Panc1 (cell line): ENCODE measurements at regions not wholly inside any gene's neighbourhood (a gene's known extent, or its start where the extent isn't known, plus 50 kb on each side); places are given as distances from the start of the nearest gene placed in this dataset.

Experiments used
- ATAC-seq: fragments of 200-7000 bp; cut with Tn5 transposase; 2 replicates; pipeline ENCODE4 v1.9.1; 2020; ENCODE audit warnings: mild to moderate bottlenecking, moderate library complexity
- BruUV-seq: library from RNA; stranded (reverse); fragments of 400-500 nt; replicated peaks from 2 replicates; lab custom pipeline; 2021; lab: Mats Ljungman, UMichigan
- CTCF ChIA-PET: fragments of 300-600 bp; sonication (Branson Sonifier 250); formaldehyde crosslinking; loops from one replicate; lab custom pipeline; 2022; ENCODE audit warnings: antibody characterized with exemption; lab: Charles Lee
- POLR2A ChIA-PET: fragments of 300-600 bp; sonication (Branson Sonifier 250); formaldehyde crosslinking; loops from one replicate; lab custom pipeline; 2022; ENCODE audit warnings: antibody characterized with exemption; lab: Charles Lee
- DNase-seq: peaks from one replicate; pipeline ENCODE4 v3.0.0-alpha.2; 2010; ENCODE audit warnings: low read depth, low spot score
- H3K27ac ChIP-seq: 2 replicates; pipeline ENCODE4 v1.5.1; 2011; ENCODE audit warnings: mild to moderate bottlenecking, low read length, inconsistent platforms
- H3K27me3 ChIP-seq: fragments of 200-500 bp; sonication (Bioruptor generic); 2 replicates; pipeline ENCODE4 v1.6.0; 2014; ENCODE audit warnings: low read length, inconsistent platforms; ENCODE audit not compliant: control insufficient read depth, insufficient read depth
- H3K36me3 ChIP-seq: fragments of 200-500 bp; sonication (Bioruptor generic); 2 replicates; pipeline ENCODE4 v1.5.1; 2014; ENCODE audit warnings: inconsistent platforms, mild to moderate bottlenecking, low read length, moderate library complexity; ENCODE audit not compliant: control insufficient read depth, insufficient read depth
- H3K4me1 ChIP-seq: 2 replicates; pipeline ENCODE4 v1.5.1; 2011; ENCODE audit warnings: inconsistent platforms, mild to moderate bottlenecking, low read length, moderate library complexity; ENCODE audit not compliant: control insufficient read depth, insufficient read depth
- H3K4me3 ChIP-seq, 2 experiments: 2 replicates each; pipeline ENCODE4 v1.5.1; 2011 to 2012; ENCODE audit warnings: low read depth in 2 of 2, low read length in 2 of 2, mild to moderate bottlenecking in 2 of 2, inconsistent platforms in 1 of 2, moderate library complexity in 1 of 2
- H3K9me3 ChIP-seq: fragments of 200-500 bp; sonication (Bioruptor generic); 2 replicates; pipeline ENCODE4 v1.5.1; 2014; ENCODE audit warnings: low read depth, mild to moderate bottlenecking, inconsistent platforms, low read length, moderate library complexity; ENCODE audit not compliant: control insufficient read depth, insufficient read depth
- CTCF ChIP-seq: fragments of 450-650 bp; IDR thresholded peaks from 2 replicates; pipeline ENCODE4 v1.5.1; 2017; ENCODE audit warnings: mild to moderate bottlenecking
- POLR2AphosphoS5 ChIP-seq: IDR thresholded peaks from 2 replicates; pipeline ENCODE4 v1.6.1; 2012; ENCODE audit warnings: mild to moderate bottlenecking, low read depth, low read length, moderate library complexity
- REST ChIP-seq, 2 experiments: IDR thresholded peaks; 2 replicates each; pipeline ENCODE4 v1.6.1; 2011 to 2012; ENCODE audit warnings: low read depth in 2 of 2, control low read depth in 1 of 2, low read length in 1 of 2, mild to moderate bottlenecking in 1 of 2, moderate library complexity in 1 of 2; ENCODE audit not compliant: insufficient read depth in 1 of 2
- SIN3A ChIP-seq: IDR thresholded peaks from 2 replicates; pipeline ENCODE4 v1.6.1; 2012; ENCODE audit warnings: low read depth, mild to moderate bottlenecking, low read length, moderate library complexity, borderline replicate concordance; ENCODE audit not compliant: insufficient read depth
- TCF7L2 ChIP-seq: IDR thresholded peaks from 2 replicates; pipeline ENCODE4 v1.6.1; 2011; ENCODE audit warnings: mild to moderate bottlenecking, low read depth, low read length, inconsistent platforms
- in situ Hi-C: cut with HindIII; loops from 2 replicates; pipeline ENCODE4 v1.10.0; 2016; ENCODE audit warnings: low sequenced_read_pairs, low pct_unique_long_range_greater_than_20kb
- intact Hi-C: fragments of 100-400 bp; cut with micrococcal nuclease; formaldehyde crosslinking; loops from one replicate; pipeline ENCODE4 v1.10.0; 2022; ENCODE audit not compliant: unreplicated experiment

- no peaks in the 10 kb centered on the region for H3K4me1 ChIP-seq
- H3K9me3 ChIP-seq, result no peaks in the 10 kb centered on the region
- H3K36me3 ChIP-seq, result no peaks in the 10 kb centered on the region
- CTCF ChIA-PET, result no interaction called here
- DNase-seq (no peak), ATAC-seq (no peak)
- no TSS peak for BruUV-seq
- intact Hi-C loops (no loop called here), in situ Hi-C loops (no loop called here)
- POLR2A ChIA-PET, result no interaction called here
- no peak overlapping the region for H3K27ac ChIP-seq
- TF ChIP-seq POLR2AphosphoS5 (no peak), TCF7L2 (no peak), REST (IDR thresholded peaks at IDR 0.05; ENCODE audit: insufficient read depth in 1 of 2, low read depth in 2 of 2, low read length in 1 of 2) (no peak), SIN3A (no peak), CTCF (no peak)
- no peaks in the 10 kb centered on the region for H3K27me3 ChIP-seq
- H3K4me3 ChIP-seq, result no peak overlapping the region
Observed at GRCh38 chr3:110790631-110791030, 281.0 kb upstream of the NECTIN3 start.

- no peaks in the 10 kb centered on the region for H3K4me1 ChIP-seq
- H3K4me3 ChIP-seq, result no peak overlapping the region
- H3K27ac ChIP-seq, result no peak overlapping the region
- intact Hi-C loops, result no loop called here
- H3K27me3 ChIP-seq, result no peaks in the 10 kb centered on the region
- H3K9me3 ChIP-seq, result no peaks in the 10 kb centered on the region
- ATAC-seq (no peak), DNase-seq (no peak)
- BruUV-seq, result no TSS peak
- no peak for TF ChIP-seq TCF7L2
- TF ChIP-seq CTCF, result no peak
- TF ChIP-seq POLR2AphosphoS5, result no peak
- TF ChIP-seq SIN3A, result no peak
- no peak for TF ChIP-seq REST (IDR thresholded peaks at IDR 0.05; ENCODE audit: insufficient read depth in 1 of 2, low read depth in 2 of 2, low read length in 1 of 2)
- in situ Hi-C loops, result no loop called here
- ChIA-PET CTCF (interaction anchor here (1.3 kb wide), 1 partner anchor 477 kb away, joined by 3 read pairs; no protein-coding TSS in a partner anchor), POLR2A (no interaction called here)
- H3K36me3 ChIP-seq, result no peaks in the 10 kb centered on the region
Observed at GRCh38 chr3:110791995-110792686, 279.5 kb upstream of the NECTIN3 start.
